ENCODE measurements at regions not wholly inside any gene's neighbourhood (a gene's known extent, or its start where the extent isn't known, plus 50 kb on each side); places are given as distances from the start of the nearest gene placed in this dataset.

- no peaks in the 10 kb centered on the region for H3F3A ChIP-seq (ENCODE audit: low read length, unreplicated experiment)
- H3K9me2 ChIP-seq (replicated peaks; ENCODE audit: low read length): no peaks in the 10 kb centered on the region
- H3K9me3 ChIP-seq (ENCODE audit: low read length): no peaks in the 10 kb centered on the region
- H3K4me1 ChIP-seq (ENCODE audit: insufficient read depth, low read length): no peaks in the 10 kb centered on the region
- no peak overlapping the region for H2AFZ ChIP-seq (ENCODE audit: low read length)
- CTCF ChIA-PET: no interaction called here
- DNase-seq (no peak), ATAC-seq (no peak)
- no peaks in the 10 kb centered on the region for H3K79me2 ChIP-seq (ENCODE audit: low read length)
- no peak overlapping the region for H3K27ac ChIP-seq (ENCODE audit: low read length)
- no peak overlapping the region for H3K9ac ChIP-seq (ENCODE audit: low read length)
- H4K20me1 ChIP-seq (ENCODE audit: low read length): no peaks in the 10 kb centered on the region
- intact Hi-C loops (cut with micrococcal nuclease): no loop called here
- no peak overlapping the region for H3K4me3 ChIP-seq (ENCODE audit: low read length)
- POLR2A ChIA-PET (ENCODE audit: unreplicated experiment): no interaction called here
- BruUV-seq (replicated peaks): no TSS peak
- H3K4me2 ChIP-seq (ENCODE audit: low read length): no peak overlapping the region
- no peaks in the 10 kb centered on the region for H3K27me3 ChIP-seq (ENCODE audit: low read length)
- TF ChIP-seq EZH2 (IDR thresholded peaks at IDR 0.05; ENCODE audit: low read length, unreplicated experiment) (no peak), EZH2phosphoT487 (IDR thresholded peaks at IDR 0.05; ENCODE audit: borderline replicate concordance, low read length) (no peak)
- TF ChIP-seq, protein P1, sequence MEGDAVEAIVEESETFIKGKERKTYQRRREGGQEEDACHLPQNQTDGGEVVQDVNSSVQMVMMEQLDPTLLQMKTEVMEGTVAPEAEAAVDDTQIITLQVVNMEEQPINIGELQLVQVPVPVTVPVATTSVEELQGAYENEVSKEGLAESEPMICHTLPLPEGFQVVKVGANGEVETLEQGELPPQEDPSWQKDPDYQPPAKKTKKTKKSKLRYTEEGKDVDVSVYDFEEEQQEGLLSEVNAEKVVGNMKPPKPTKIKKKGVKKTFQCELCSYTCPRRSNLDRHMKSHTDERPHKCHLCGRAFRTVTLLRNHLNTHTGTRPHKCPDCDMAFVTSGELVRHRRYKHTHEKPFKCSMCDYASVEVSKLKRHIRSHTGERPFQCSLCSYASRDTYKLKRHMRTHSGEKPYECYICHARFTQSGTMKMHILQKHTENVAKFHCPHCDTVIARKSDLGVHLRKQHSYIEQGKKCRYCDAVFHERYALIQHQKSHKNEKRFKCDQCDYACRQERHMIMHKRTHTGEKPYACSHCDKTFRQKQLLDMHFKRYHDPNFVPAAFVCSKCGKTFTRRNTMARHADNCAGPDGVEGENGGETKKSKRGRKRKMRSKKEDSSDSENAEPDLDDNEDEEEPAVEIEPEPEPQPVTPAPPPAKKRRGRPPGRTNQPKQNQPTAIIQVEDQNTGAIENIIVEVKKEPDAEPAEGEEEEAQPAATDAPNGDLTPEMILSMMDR (conservative IDR thresholded peaks at IDR 0.05; ENCODE audit: low read depth, low read length): no peak
- no peaks in the 10 kb centered on the region for H3K36me3 ChIP-seq (ENCODE audit: low read depth, low read length)
These were observed 1140.8 kb upstream of the AUTS2 start for GRCh38 chr7:68457481-68457880.

- Histone ChIP-seq H3K4me3 (ENCODE audit: low read length) (no peak overlapping the region), H3K36me3 (ENCODE audit: low read depth, low read length) (no peaks in the 10 kb centered on the region), H3K79me2 (ENCODE audit: low read length) (no peaks in the 10 kb centered on the region), H3K9me3 (ENCODE audit: low read length) (no peaks in the 10 kb centered on the region), H4K20me1 (ENCODE audit: low read length) (no peaks in the 10 kb centered on the region), H2AFZ (ENCODE audit: low read length) (no peak overlapping the region), H3K9me2 (replicated peaks; ENCODE audit: low read length) (no peaks in the 10 kb centered on the region), H3K27me3 (ENCODE audit: low read length) (no peaks in the 10 kb centered on the region), H3K27ac (ENCODE audit: low read length) (no peak overlapping the region), H3K4me1 (ENCODE audit: insufficient read depth, low read length) (no peaks in the 10 kb centered on the region), H3K9ac (ENCODE audit: low read length) (no peak overlapping the region), H3F3A (ENCODE audit: low read length, unreplicated experiment) (no peaks in the 10 kb centered on the region), H3K4me2 (ENCODE audit: low read length) (no peak overlapping the region)
- BruUV-seq (replicated peaks): no TSS peak
- DNase-seq (no peak), ATAC-seq (no peak)
- ChIA-PET CTCF (no interaction called here), POLR2A (ENCODE audit: unreplicated experiment) (no interaction called here)
- intact Hi-C loops (cut with micrococcal nuclease): no loop called here
- no peak for TF ChIP-seq EZH2phosphoT487 (IDR thresholded peaks at IDR 0.05; ENCODE audit: borderline replicate concordance, low read length)
- no peak for TF ChIP-seq EZH2 (IDR thresholded peaks at IDR 0.05; ENCODE audit: low read length, unreplicated experiment)
- TF ChIP-seq, protein P1 (conservative IDR thresholded peaks at IDR 0.05; ENCODE audit: low read depth, low read length): no peak
These were observed 1140.0 kb upstream of the AUTS2 start for GRCh38 chr7:68458010-68458908.

GRCh38 chr7:68461430-68461829 is 1136.8 kb upstream of the AUTS2 start:
- CTCF ChIA-PET: no interaction called here
- Histone ChIP-seq H3K36me3 (ENCODE audit: low read depth, low read length) (no peaks in the 10 kb centered on the region), H2AFZ (ENCODE audit: low read length) (no peak overlapping the region), H3K27me3 (ENCODE audit: low read length) (no peaks in the 10 kb centered on the region), H3K9ac (ENCODE audit: low read length) (no peak overlapping the region), H3K4me2 (ENCODE audit: low read length) (no peak overlapping the region), H3K27ac (ENCODE audit: low read length) (no peak overlapping the region), H4K20me1 (ENCODE audit: low read length) (no peaks in the 10 kb centered on the region), H3K9me3 (ENCODE audit: low read length) (no peaks in the 10 kb centered on the region), H3K9me2 (replicated peaks; ENCODE audit: low read length) (no peaks in the 10 kb centered on the region), H3F3A (ENCODE audit: low read length, unreplicated experiment) (no peaks in the 10 kb centered on the region), H3K79me2 (ENCODE audit: low read length) (no peaks in the 10 kb centered on the region), H3K4me1 (ENCODE audit: insufficient read depth, low read length) (no peaks in the 10 kb centered on the region), H3K4me3 (ENCODE audit: low read length) (no peak overlapping the region)
- intact Hi-C loops (cut with micrococcal nuclease): no loop called here
- TF ChIP-seq, protein P1 (conservative IDR thresholded peaks at IDR 0.05; ENCODE audit: low read depth, low read length): no peak
- TF ChIP-seq EZH2 (IDR thresholded peaks at IDR 0.05; ENCODE audit: low read length, unreplicated experiment) (no peak), EZH2phosphoT487 (IDR thresholded peaks at IDR 0.05; ENCODE audit: borderline replicate concordance, low read length) (no peak)
- BruUV-seq (replicated peaks): no TSS peak
- ATAC-seq: no peak
- POLR2A ChIA-PET (ENCODE audit: unreplicated experiment): no interaction called here
- no peak for DNase-seq
